Erythroblast (primary cell): ENCODE measurements at regions not wholly inside any gene's neighbourhood (a gene's known extent, or its start where the extent isn't known, plus 50 kb on each side); places are given as distances from the start of the nearest gene placed in this dataset.
A peak's percentile ranks its signal among the peaks of the same experiment; 100 is the strongest.
"Not testable (repeated sequence)": the region's sequence is repeated elsewhere in the genome, so short reads cannot be mapped to it uniquely, and the experiment has no call there.

Experiments
- DNase-seq, 2 experiments: peaks; one replicate each; lab custom pipeline; 2025; lab: John Stamatoyannopoulos, UW
- GATA1 ChIP-seq: IDR thresholded peaks from 2 replicates; pipeline ENCODE4 v1.6.1; 2011; ENCODE audit warnings: low read depth, mild to moderate bottlenecking, control low read depth, low read length, moderate library complexity
- POLR2A ChIP-seq: IDR thresholded peaks from 2 replicates; pipeline ENCODE4 v1.6.1; 2011; ENCODE audit warnings: mild to moderate bottlenecking, low read length

DNA sequence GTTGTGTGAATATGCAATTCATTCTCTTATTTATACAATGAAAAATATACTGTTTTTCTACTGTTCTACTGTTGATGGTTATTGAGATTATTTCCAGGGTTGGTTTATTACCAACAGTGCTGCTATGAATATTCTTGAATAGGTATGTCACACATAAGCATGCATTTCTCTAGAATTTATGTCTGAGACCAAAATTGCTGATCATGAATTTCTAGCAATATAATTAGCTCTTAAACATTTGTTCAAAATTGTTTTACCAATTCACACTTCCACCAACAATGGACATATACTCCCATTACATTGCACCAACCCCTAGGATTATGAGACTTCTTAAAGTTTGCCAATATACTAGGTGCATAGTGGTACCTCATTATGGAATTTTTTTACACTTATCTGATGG, 164.1 kb upstream of the KCNQ5 start:
- DNase-seq: no peak
- no peak for TF ChIP-seq GATA1
- TF ChIP-seq POLR2A: no peak

- DNase-seq: no peak
- TF ChIP-seq POLR2A: no peak
- no peak for TF ChIP-seq GATA1
Measured at GRCh38 chr6:72458521-72458920, 163.3 kb upstream of the KCNQ5 start.

- TF ChIP-seq GATA1 (no peak), POLR2A (no peak)
Measured at GRCh38 chr6:72461144-72461543, 160.7 kb upstream of the KCNQ5 start.

GRCh38 chr6:72464246-72464645, 157.6 kb upstream of the KCNQ5 start:
- DNase-seq: no peak
- TF ChIP-seq POLR2A (no peak), GATA1 (no peak)

More at GRCh38 chr6:72461144-72461543, 160.7 kb upstream of the KCNQ5 start:
- DNase-seq: no peak

DNA sequence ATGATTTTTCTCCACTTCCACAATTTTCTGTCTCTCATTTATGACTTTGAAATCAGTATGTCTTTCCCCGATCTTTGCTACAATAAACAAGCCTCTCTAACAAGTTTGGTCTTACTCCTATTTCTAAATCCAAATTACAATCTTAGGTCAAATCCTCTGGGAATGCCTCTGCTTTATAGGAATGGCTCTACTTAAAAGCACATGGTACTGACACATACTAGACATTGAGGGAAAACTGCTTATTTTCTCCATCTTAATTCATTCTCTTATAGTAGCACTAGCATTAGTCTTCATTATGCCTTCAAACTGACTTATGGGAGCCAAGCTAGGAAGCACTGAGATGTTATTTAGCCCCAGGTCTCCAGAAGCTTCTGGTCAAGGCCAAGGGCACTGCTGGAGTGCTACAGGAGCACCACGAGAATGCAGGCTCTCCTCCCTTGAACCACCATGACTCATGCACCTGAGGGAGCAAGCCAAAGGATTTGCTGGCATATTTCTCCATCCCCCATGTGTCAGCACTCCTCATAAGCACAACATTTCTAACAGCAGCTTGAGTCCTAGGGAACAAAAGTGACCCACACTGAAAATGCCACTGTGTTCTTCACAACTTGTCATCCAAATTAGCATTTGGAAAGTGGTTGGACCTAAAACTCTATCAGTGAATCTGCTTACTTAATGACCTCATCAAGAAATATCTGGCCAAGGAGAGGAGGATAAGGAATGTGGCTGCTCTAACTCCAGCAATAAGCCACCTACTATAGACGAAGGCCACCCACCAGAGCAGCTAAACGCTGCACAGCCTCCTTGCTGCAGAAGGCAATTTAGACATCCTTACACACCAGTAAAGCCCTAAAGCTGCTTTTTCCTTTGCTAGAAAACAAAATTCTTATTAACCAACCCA, 156.8 kb upstream of the KCNQ5 start:
- peak in 1 of 2 experiments; percentile 10 for DNase-seq
- TF ChIP-seq GATA1 (no peak), POLR2A (no peak)

- no peak for DNase-seq
- TF ChIP-seq GATA1: no peak
- no peak for TF ChIP-seq POLR2A
Measured at GRCh38 chr6:72466471-72466870, 155.4 kb upstream of the KCNQ5 start.

DNA sequence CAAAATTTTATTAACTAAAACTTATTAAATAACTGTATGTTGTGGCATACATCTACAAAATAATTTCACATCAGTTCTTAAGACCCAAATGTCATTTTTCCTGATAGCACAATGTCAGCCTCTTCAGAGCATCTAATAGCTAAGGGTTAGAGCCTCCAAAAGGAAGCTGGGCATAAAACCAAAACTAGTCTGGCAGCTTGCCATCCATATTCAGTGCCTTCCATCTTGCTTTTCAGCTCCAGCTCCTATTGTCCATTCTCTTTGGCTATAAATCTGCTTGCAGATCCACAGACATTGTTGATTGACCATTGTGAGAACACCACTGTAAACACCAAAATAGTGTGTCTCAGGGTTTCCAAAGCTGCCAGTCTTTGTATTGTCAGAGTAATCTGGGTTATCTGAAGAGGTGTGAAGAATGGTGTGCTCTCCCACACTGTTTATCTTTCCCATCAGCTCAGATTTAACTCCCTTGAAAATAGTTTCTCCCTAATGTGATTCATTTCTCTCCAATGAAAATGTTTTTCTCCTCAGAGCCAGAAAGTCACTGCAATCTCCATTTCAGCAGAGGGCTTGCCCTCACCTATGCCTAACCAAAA, 154.8 kb upstream of the KCNQ5 start:
- DNase-seq: no peak
- TF ChIP-seq GATA1 (no peak), POLR2A (no peak)

GRCh38 chr6:72469406-72469983, 152.4 kb upstream of the KCNQ5 start:
- DNase-seq: not testable (repeated sequence)

GRCh38 chr6:72476051-72476450, 145.8 kb upstream of the KCNQ5 start:
- DNase-seq: no peak
- TF ChIP-seq GATA1 (no peak), POLR2A (no peak)

- TF ChIP-seq GATA1 (no peak), POLR2A (no peak)
- no peak for DNase-seq
Measured at GRCh38 chr6:72476646-72477045, 145.2 kb upstream of the KCNQ5 start.

DNA sequence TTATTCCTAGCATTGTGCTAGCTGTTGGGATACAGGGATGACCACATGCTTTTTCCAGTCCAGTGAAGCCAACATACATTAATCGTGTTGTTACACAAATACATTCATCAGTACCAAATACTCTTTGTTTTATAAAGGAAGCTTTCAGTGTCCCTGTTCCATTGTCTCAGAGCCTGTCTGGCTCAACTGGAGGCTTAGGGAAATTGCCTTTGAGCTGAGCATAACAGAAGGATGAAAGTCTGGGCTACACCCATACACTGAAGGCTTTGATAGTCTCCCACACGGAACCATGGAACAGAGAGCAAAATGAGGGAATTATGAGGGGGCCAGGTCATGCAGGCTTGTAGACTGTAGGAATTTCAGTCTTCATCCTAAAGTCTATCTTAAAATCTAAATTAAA, 126.4 kb upstream of the KCNQ5 start:
- no peak for DNase-seq
- TF ChIP-seq POLR2A (no peak), GATA1 (no peak)

GRCh38 chr6:72497186-72497585, 124.7 kb upstream of the KCNQ5 start:
- TF ChIP-seq GATA1: no peak
- TF ChIP-seq POLR2A: no peak
- DNase-seq: no peak

DNA sequence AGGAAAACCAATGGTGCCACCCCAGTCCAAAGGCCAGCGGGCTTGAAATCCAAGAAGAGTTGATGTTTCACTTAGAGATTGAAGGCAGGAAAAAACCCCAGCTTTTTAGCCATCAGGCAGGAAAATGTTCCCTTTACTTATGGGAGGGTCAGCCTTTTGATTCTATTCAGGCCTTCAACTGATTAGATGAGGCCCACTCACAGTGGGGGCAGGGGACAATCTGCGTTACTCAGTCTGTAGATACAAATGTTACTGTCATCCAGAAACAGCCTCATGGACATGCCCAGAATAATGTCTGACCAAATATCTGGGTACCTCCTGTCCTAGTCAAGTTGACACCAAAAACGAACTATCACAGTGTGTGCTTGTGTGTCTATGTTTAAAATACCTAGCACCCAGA, 121.2 kb upstream of the KCNQ5 start:
- no peak for TF ChIP-seq GATA1
- no peak for TF ChIP-seq POLR2A
- DNase-seq: no peak

DNA sequence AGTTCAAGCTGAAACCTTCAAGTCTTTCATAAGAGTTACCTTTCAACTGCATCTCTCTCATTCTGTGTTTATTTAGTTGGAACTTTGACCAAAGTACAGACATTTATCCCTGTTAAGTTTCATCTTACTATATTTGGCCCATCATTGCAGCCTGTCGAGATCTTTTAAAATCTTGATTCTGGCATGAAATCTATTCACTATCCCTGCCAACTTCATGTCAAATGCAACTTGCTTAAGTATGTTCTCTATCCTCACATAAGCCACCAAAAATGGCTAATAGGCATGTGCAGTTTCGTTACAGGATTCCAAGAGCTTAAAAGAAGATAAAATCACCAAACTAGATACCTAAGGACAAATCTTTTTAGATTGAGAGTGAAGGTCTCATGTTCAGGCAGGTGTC, 117.5 kb upstream of the KCNQ5 start:
- TF ChIP-seq POLR2A (no peak), GATA1 (no peak)

More for the DNA sequence above, 117.5 kb upstream of the KCNQ5 start:
- DNase-seq: no peak
